Fibroblast of skin of back (primary cell): ENCODE measurements at regions not wholly inside any gene's neighbourhood (a gene's known extent, or its start where the extent isn't known, plus 50 kb on each side); places are given as distances from the start of the nearest gene placed in this dataset.

ENCODE experiments used
- DNase-seq: peaks from one replicate; pipeline ENCODE4 v3.0.0-alpha.2; 2013

- DNase-seq, result no peak
Measured at GRCh38 chr5:169445191-169445590, 138.4 kb upstream of the SPDL1 start.

GRCh38 chr5:169442913-169443784 lies 140.4 kb upstream of the SPDL1 start:
- DNase-seq, result no peak

DNA sequence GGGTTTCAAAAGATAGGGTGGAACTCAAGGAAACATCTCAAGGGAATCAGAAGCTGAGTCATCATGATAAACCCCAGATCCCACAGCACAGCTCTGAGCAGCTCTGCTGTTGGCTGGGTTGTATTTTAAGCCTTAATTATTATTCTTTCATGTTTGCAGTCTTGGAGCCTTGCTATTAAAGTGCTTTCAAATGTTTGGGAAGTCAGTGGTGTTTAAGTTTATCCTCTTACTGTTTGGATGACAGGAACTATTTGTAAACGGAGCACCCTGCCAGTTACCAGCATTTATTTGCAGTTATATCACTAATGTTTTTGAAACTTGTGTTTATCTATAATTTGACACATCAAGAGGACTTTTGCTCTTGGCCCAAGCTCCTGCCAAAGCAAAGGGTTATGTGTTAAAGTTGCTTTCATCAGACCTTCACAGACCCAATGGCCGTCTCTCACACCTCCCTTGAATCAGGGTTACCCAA lies 141.1 kb upstream of the SPDL1 start:
- peak; percentile 56 for DNase-seq

DNA sequence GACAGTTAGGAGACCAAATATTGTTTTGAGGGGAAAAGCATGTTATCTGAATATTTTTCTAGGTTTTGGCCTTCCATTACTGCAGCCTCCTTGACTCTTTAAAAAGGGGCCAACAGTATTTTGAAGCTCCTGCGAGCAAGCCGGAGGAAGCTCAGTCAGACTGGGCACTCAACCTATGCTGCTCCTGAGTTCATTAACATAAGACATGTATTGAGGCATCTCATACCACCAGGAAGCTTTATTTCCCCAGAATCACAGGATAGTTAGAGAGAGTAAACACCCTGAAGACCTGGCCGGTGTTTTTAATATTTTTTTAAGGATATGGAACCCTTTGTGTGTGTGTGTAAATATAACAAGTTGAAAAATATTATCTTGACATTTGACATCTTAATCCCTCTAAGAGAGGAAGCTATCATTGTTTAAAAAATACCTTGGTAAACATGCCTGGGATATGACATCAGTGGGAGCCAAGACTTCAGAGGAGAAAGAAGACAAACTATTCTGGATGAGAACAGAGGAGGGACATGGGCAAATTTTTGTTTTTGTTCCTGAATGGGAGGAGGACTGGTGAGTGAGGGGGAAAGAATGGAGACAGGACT lies 139.3 kb upstream of the SLIT3 start:
- peak; percentile 73 for DNase-seq

GRCh38 chr5:169439362-169439761 lies 138.4 kb upstream of the SLIT3 start:
- DNase-seq, result no peak

GRCh38 chr5:169435506-169436229 lies 134.7 kb upstream of the SLIT3 start:
- DNase-seq, result no peak

- DNase-seq, result peak; percentile 48
Measured at GRCh38 chr5:169433221-169433651, 132.3 kb upstream of the SLIT3 start.

DNA sequence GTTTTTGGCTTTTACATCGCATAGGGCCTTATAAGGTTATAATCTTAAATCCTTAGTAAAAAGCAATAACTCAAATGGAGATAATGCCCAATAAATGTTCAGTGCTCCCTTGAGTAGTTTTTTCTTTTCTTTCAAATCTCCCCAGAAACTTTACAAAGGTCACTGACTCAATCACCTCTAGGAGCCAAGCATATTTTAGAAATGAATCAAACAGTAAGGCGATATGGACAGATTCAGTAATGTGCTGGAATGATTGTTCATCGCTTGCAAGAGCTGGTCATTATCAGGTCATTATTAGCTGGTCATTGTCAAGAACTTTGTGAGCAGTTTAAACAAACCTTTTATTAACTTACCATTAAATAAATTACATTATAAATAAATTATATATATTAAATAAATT lies 130.4 kb upstream of the SLIT3 start:
- no peak for DNase-seq

- no peak for DNase-seq
Measured at GRCh38 chr5:169430671-169431070, 129.7 kb upstream of the SLIT3 start.

DNA sequence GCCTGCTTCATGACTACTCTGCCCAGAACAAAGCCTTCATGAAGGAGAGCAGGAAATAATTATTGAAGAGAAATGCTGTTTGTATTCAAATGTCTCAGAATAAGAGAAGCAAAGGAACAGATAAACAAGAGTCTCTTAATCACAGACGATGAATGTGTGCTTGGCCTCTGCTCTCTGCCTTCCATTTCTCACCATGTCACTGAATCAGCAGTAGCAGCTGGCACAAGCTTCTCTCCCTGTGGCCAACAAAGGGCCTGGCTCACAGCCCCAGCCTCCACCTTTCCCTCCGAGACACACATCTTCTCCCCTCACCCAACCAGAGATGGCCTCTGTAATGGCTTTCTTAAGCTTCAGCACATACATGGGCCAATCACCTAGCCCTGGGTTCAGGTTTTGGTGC lies 128.1 kb upstream of the SLIT3 start:
- no peak for DNase-seq

DNA sequence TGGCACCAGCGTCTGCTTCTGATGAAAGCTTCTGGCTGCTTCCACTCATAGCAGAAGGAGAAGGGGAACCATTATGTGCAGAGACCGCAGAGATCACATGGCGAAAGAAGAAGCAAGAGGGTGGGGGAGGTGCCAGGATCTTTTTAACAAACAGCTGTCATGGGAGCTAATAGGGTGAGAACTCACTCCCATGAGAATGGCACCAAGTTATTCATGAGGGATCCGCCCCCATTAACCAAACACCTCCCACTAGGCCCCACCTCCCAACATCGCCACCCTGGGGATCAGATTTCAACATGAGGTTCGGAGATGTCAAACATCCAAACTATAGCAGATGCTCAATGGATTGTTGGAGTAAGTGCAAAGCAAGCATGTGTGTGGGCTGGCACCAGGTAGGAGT lies 125.8 kb upstream of the SLIT3 start:
- DNase-seq, result no peak

DNA sequence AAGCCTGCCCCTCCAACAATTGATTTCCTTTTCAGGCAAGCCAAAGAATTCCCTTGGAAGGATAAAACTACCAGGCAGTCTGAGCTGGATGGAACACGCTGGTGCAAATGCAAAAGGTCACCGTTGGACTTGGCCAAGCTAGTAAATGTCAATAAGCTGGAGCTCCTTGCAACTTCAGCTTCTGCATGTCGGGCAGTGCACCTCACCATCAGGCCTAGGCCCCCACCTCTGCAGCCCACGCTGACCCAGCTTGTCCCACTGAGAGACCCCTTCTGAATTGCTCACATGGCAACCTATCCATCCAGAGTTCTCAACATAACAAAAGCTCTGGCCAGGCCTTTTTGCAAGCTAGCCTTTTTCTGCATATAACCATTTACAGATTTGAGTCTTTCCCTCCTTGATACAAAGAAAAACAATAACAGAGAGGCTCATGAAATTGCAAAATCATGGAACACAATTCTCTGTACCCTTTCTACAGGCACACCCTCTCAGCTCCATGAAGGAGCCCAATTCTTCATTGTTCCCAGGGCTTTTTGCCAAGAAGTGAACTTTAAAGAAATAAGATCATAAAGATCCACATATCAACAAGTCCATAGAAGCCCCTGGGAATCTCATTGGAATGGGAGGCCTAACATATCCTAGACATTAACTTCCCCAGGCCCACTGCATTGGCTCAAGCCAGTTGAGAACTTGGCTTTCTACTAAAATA lies 123.9 kb upstream of the SLIT3 start:
- DNase-seq, result no peak

- DNase-seq, result no peak
Measured at GRCh38 chr5:169424279-169424655, 123.3 kb upstream of the SLIT3 start.

- no peak for DNase-seq
Measured at GRCh38 chr5:169423580-169424278, 122.8 kb upstream of the SLIT3 start.

GRCh38 chr5:169422087-169422486 lies 121.1 kb upstream of the SLIT3 start:
- DNase-seq, result no peak

- DNase-seq, result peak; percentile 54
Measured at GRCh38 chr5:169421677-169422076, 120.7 kb upstream of the SLIT3 start.

DNA sequence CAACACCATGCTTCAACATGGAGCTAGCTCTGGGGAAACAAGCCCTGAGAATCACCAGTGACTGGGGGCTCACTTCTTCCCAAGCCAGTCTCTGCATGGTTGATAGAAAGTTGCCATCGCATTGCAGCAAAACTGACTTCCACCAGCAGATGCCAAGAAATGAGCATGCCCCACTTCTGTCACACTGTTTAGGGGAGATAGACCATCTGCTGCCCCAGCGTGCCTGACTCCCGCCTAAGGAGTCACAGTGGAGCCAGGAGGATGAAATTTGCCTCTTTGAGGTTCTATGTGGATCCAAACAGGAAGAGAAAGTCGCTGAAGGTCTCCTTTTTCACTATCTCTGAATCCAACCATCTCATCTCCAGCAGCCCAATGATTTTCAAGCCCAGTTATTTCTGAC lies 116.7 kb upstream of the SLIT3 start:
- DNase-seq, result no peak

DNA sequence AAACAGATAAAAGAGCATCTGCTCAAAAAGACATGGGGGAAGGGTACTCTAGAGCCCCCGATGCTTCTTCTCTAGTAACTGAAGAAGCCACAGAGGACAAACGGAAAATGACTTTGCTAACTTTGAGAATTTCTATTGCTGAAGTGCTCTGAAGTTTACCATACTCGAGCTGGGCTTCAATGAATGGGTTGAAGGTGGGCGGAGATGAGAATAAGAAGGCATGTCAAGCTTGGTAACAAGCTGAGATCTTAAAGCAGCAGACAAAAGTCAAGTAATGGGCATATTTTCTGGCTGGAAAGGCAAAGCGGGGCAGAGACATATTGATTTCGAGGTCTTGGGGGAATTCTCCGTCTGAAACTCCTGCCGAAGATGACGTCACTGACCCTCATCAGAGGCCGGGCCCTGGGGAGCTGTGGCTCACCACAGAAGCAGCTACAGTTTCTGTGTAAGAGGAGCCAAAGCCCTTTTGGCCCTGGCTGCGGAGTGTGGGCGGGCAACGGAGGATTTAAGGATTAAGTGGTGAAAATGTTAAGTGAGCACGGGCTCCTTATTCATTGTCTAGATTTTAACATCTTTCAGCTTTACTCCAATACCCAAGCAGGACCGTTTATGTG lies 115.8 kb upstream of the SLIT3 start:
- peak; percentile 92 for DNase-seq

DNA sequence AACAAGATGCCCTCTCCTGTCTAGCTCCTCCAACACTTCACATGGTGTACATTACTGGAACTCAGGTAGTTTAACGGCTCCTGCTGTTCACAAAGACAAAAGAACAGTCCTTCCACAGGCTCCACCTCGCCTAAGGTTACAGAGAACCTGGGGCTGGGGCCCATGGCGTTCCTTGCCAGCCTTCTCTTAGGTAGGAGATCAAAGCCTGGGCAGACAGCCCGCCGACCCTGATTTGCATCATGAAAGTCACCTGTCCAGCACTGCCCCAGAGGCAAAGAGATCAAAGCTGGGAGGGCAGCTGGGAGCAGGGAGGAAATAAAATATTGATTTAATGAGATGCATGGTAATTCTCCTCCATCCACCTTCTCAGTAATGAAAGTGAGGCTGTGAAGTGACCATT lies 115.0 kb upstream of the SLIT3 start:
- DNase-seq, result no peak

DNA sequence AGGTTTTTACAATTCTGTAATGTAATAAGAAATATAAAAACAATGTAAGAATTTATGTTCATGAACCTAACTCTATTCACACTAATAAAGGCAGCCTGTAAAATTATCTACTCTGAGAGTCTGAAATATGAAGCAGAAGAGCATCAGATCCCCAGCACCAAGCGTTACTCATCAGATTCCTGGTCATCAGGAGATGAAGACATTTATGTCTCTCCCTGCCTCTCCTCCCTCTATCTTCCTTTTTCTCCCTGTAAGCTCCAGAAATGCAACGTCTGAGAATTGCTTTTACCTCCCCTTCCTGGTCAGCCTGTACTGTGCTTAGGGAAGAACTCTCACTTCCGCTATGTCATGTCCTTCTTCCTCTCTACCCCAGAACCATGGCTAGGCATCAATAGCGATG lies 114.4 kb upstream of the SLIT3 start:
- DNase-seq, result peak; percentile 59

GRCh38 chr5:169413416-169413815 lies 112.5 kb upstream of the SLIT3 start:
- DNase-seq, result no peak

DNA sequence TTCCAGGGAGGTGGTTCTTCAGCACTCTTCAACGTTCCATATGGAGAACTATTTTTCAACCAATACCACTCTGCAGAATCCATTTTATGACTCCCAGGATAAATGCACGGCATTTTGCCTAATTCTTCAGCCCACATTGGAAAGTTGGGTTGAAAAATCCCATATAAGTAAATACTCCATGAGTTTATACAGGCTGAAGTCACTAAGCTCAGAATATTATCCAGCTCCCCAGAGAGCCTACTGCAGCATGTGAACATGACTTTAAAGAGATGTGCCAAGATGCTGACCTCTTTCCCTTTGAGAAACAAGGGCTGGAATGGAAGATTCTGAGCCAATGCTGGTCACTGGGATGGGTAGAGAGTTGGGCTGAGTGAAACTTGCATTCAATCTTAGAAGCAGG lies 111.9 kb upstream of the SLIT3 start:
- DNase-seq, result no peak
